ENCODE measurements at regions not wholly inside any gene's neighbourhood (a gene's known extent, or its start where the extent isn't known, plus 50 kb on each side); places are given as distances from the start of the nearest gene placed in this dataset.

- no peaks in the 10 kb centered on the region for H3K27me3 ChIP-seq (ENCODE audit: insufficient read depth, low read depth, low read length)
- no peaks in the 10 kb centered on the region for H3K9me3 ChIP-seq (ENCODE audit: low read length)
- H2AFZ ChIP-seq (ENCODE audit: low read depth, low read length), result no peak overlapping the region
- H3K36me3 ChIP-seq (ENCODE audit: insufficient read depth, low read length), result no peaks in the 10 kb centered on the region
- no peak overlapping the region for H3K4me3 ChIP-seq (ENCODE audit: low read length)
- H3F3A ChIP-seq (ENCODE audit: insufficient read depth, low read length, poor library complexity, severe bottlenecking), result no peaks in the 10 kb centered on the region
- no peak overlapping the region for H3K9ac ChIP-seq (ENCODE audit: low read length)
- no peak overlapping the region for H3K27ac ChIP-seq (ENCODE audit: low read length)
- no peak for TF ChIP-seq MXI1 (conservative IDR thresholded peaks at IDR 0.05; ENCODE audit: poor library complexity, severe bottlenecking)
- no peak for TF ChIP-seq SMC3 (conservative IDR thresholded peaks at IDR 0.05; ENCODE audit: poor library complexity)
- no peak for TF ChIP-seq TAF1 (IDR thresholded peaks at IDR 0.05; ENCODE audit: low read depth)
- TF ChIP-seq REST (IDR thresholded peaks at IDR 0.05; ENCODE audit: borderline replicate concordance), result no peak
- no peak for TF ChIP-seq POLR2AphosphoS5 (IDR thresholded peaks at IDR 0.05)
- no peak for TF ChIP-seq RAD21 (conservative IDR thresholded peaks at IDR 0.05)
- TF ChIP-seq CTCF (IDR thresholded peaks at IDR 0.05; ENCODE audit: poor library complexity, severe bottlenecking), result no peak
- no peak for TF ChIP-seq EP300 (conservative IDR thresholded peaks at IDR 0.05; ENCODE audit: poor library complexity, severe bottlenecking)
- no peak for TF ChIP-seq EZH2 (IDR thresholded peaks at IDR 0.05; ENCODE audit: borderline replicate concordance, insufficient read depth, low read length, poor library complexity, severe bottlenecking)
- no peaks in the 10 kb centered on the region for H4K20me1 ChIP-seq (ENCODE audit: insufficient read depth)
- no peaks in the 10 kb centered on the region for H3K9me2 ChIP-seq (ENCODE audit: insufficient read depth, low read length)
- no peaks in the 10 kb centered on the region for H3K79me2 ChIP-seq (replicated peaks; ENCODE audit: insufficient read depth, low read length)
- H3K4me2 ChIP-seq (ENCODE audit: low read length), result no peak overlapping the region
Measured at GRCh38 chr14:45902241-45902640, 649.2 kb upstream of the MIS18BP1 start.

GRCh38 chr14:45897439-45897838 is 644.4 kb upstream of the MIS18BP1 start:
- H3K4me3 ChIP-seq (ENCODE audit: low read length), result no peak overlapping the region
- H3K9me2 ChIP-seq (ENCODE audit: insufficient read depth, low read length), result no peaks in the 10 kb centered on the region
- H3K36me3 ChIP-seq (ENCODE audit: insufficient read depth, low read length), result no peaks in the 10 kb centered on the region
- H3K27ac ChIP-seq (ENCODE audit: low read length), result no peak overlapping the region
- no peak overlapping the region for H3K4me2 ChIP-seq (ENCODE audit: low read length)
- no peaks in the 10 kb centered on the region for H4K20me1 ChIP-seq (ENCODE audit: insufficient read depth)
- no peaks in the 10 kb centered on the region for H3K9me3 ChIP-seq (ENCODE audit: low read length)
- H2AFZ ChIP-seq (ENCODE audit: low read depth, low read length), result no peak overlapping the region
- TF ChIP-seq TAF1 (IDR thresholded peaks at IDR 0.05; ENCODE audit: low read depth), result no peak
- TF ChIP-seq EP300 (conservative IDR thresholded peaks at IDR 0.05; ENCODE audit: poor library complexity, severe bottlenecking), result no peak
- TF ChIP-seq MXI1 (conservative IDR thresholded peaks at IDR 0.05; ENCODE audit: poor library complexity, severe bottlenecking), result no peak
- TF ChIP-seq REST (IDR thresholded peaks at IDR 0.05; ENCODE audit: borderline replicate concordance), result no peak
- no peak for TF ChIP-seq EZH2 (IDR thresholded peaks at IDR 0.05; ENCODE audit: borderline replicate concordance, insufficient read depth, low read length, poor library complexity, severe bottlenecking)
- no peak for TF ChIP-seq CTCF (IDR thresholded peaks at IDR 0.05; ENCODE audit: poor library complexity, severe bottlenecking)
- TF ChIP-seq RAD21 (conservative IDR thresholded peaks at IDR 0.05), result no peak
- TF ChIP-seq POLR2AphosphoS5 (IDR thresholded peaks at IDR 0.05), result no peak
- TF ChIP-seq SMC3 (conservative IDR thresholded peaks at IDR 0.05; ENCODE audit: poor library complexity), result no peak
- no peaks in the 10 kb centered on the region for H3K27me3 ChIP-seq (ENCODE audit: insufficient read depth, low read depth, low read length)
- no peaks in the 10 kb centered on the region for H3K79me2 ChIP-seq (replicated peaks; ENCODE audit: insufficient read depth, low read length)
- H3K9ac ChIP-seq (ENCODE audit: low read length), result no peak overlapping the region
- no peaks in the 10 kb centered on the region for H3F3A ChIP-seq (ENCODE audit: insufficient read depth, low read length, poor library complexity, severe bottlenecking)

All from neural cell (in vitro differentiated cells).